Lung (tissue), 11 donors: ENCODE measurements at regions not wholly inside any gene's neighbourhood (a gene's known extent, or its start where the extent isn't known, plus 50 kb on each side); places are given as distances from the start of the nearest gene placed in this dataset.

Experiments used
- ATAC-seq: fragments of 200-7000 bp; cut with Tn5 transposase; one replicate; pipeline ENCODE4 v1.9.1; 2020; ENCODE audit warnings: moderate number of reproducible peaks; ENCODE audit not compliant: insufficient read depth, low FRiP score
- DNase-seq, 3 donors: peaks; one replicate each; pipeline ENCODE4 v3.0.0-alpha.2; 2013 to 2017
- H3K27ac ChIP-seq, 2 donors: one replicate each; pipeline ENCODE4 v1.5.1; 2013; ENCODE audit warnings: mild to moderate bottlenecking in 2 of 2, moderate library complexity in 2 of 2, control low read depth in 1 of 2, inconsistent platforms in 1 of 2, low read depth in 1 of 2, low read length in 1 of 2
- H3K27me3 ChIP-seq, 3 donors: one replicate each; pipeline ENCODE4 v1.5.1; 2013; ENCODE audit warnings: low read length in 2 of 3; ENCODE audit not compliant: control insufficient read depth in 3 of 3, insufficient read depth in 3 of 3
- H3K36me3 ChIP-seq, 4 donors: one replicate each; pipeline ENCODE4 v1.5.1; 2013; ENCODE audit warnings: low read length in 4 of 4, mild to moderate bottlenecking in 1 of 4, moderate library complexity in 1 of 4; ENCODE audit not compliant: control insufficient read depth in 4 of 4, insufficient read depth in 4 of 4
- H3K4me1 ChIP-seq, 5 donors: one replicate each; pipeline ENCODE4 v1.5.1; 2013; ENCODE audit warnings: low read length in 5 of 5, mild to moderate bottlenecking in 2 of 5, moderate library complexity in 1 of 5; ENCODE audit not compliant: control insufficient read depth in 5 of 5, insufficient read depth in 5 of 5
- H3K4me3 ChIP-seq: one replicate; pipeline ENCODE4 v1.5.1; 2013; ENCODE audit warnings: mild to moderate bottlenecking, control low read depth, moderate library complexity
- H3K9ac ChIP-seq, 2 donors: one replicate each; pipeline ENCODE4 v1.5.1; 2013; ENCODE audit warnings: low read length in 2 of 2, control low read depth in 1 of 2; ENCODE audit not compliant: insufficient read depth in 1 of 2
- H3K9me3 ChIP-seq, 4 donors: one replicate each; pipeline ENCODE4 v1.5.1; 2013; ENCODE audit warnings: low read length in 3 of 4, mild to moderate bottlenecking in 1 of 4, moderate library complexity in 1 of 4; ENCODE audit not compliant: control insufficient read depth in 4 of 4, insufficient read depth in 3 of 4
- CTCF ChIP-seq: IDR thresholded peaks from 2 replicates; pipeline ENCODE4 v1.5.1; 2012; ENCODE audit warnings: mild to moderate bottlenecking; ENCODE audit errors: control extremely low read depth, extremely low read depth
- WGBS, 2 donors: extraction: QIAGEN DNeasy Blood & Tissue Kit; methylation state at CpG; one replicate each; pipeline ENCODE4 v1.1.7; 2013; 5-methylcytosine and 5-hydroxymethylcytosine counted together
- donor health status: control.
- donor health status: control.
- donor health status: Bipolar disorder and iron deficiency.
- donor health status: healthy.
- donor health status: DM: yes; HTN: yes; CAD: no.

- 68 to 76% methylated on average over 4 of the region's 4 CpGs for WGBS, 2 donors
- no peaks in the 10 kb centered on the region for H3K4me1 ChIP-seq
- peaks cover 0 to 2% (median 0%) of the 10 kb centered on the region in 4 donors for H3K9me3 ChIP-seq
- DNase-seq, result no peak
- no peak for TF ChIP-seq CTCF
- H3K4me3 ChIP-seq, result no peak overlapping the region
- no peaks in the 10 kb centered on the region for H3K36me3 ChIP-seq
- H3K9ac ChIP-seq, result no peak overlapping the region
- no peak overlapping the region for H3K27ac ChIP-seq
- H3K27me3 ChIP-seq, result no peaks in the 10 kb centered on the region
- no peak for ATAC-seq
These were observed 1019.4 kb upstream of the SLC10A2 start for GRCh38 chr13:104085611-104086010.

- Histone ChIP-seq H3K9ac (no peak overlapping the region), H3K4me1 (no peaks in the 10 kb centered on the region), H3K27ac (no peak overlapping the region), H3K36me3 (no peaks in the 10 kb centered on the region), H3K9me3 (peaks cover 0 to 3% (median 0%) of the 10 kb centered on the region in 4 donors), H3K27me3 (no peaks in the 10 kb centered on the region), H3K4me3 (no peak overlapping the region)
- 83 to 91% methylated on average over 2 of the region's 2 CpGs for WGBS, 2 donors
- DNase-seq (no peak), ATAC-seq (no peak)
- no peak for TF ChIP-seq CTCF
These were observed 1008.1 kb upstream of the SLC10A2 start for GRCh38 chr13:104074326-104074725.

GRCh38 chr13:104071806-104072205 is 1005.6 kb upstream of the SLC10A2 start:
- Histone ChIP-seq H3K9ac (no peak overlapping the region), H3K4me3 (no peak overlapping the region), H3K36me3 (no peaks in the 10 kb centered on the region), H3K27me3 (no peaks in the 10 kb centered on the region), H3K4me1 (no peaks in the 10 kb centered on the region), H3K9me3 (no peaks in the 10 kb centered on the region), H3K27ac (no peak overlapping the region)
- WGBS, 2 donors, result 93 to 96% methylated on average over 2 of the region's 2 CpGs
- DNase-seq (no peak), ATAC-seq (no peak)
- no peak for TF ChIP-seq CTCF

GRCh38 chr13:104065328-104065727 is 999.1 kb upstream of the SLC10A2 start:
- H3K27me3 ChIP-seq, result no peaks in the 10 kb centered on the region
- H3K4me3 ChIP-seq, result no peak overlapping the region
- no peak for DNase-seq
- H3K9me3 ChIP-seq, result no peaks in the 10 kb centered on the region
- 81 to 85% methylated on average over 2 of the region's 2 CpGs for WGBS, 2 donors
- no peak for TF ChIP-seq CTCF
- no peaks in the 10 kb centered on the region for H3K4me1 ChIP-seq
- H3K36me3 ChIP-seq, result no peaks in the 10 kb centered on the region
- H3K27ac ChIP-seq, result no peak overlapping the region
- ATAC-seq, result no peak
- H3K9ac ChIP-seq, result no peak overlapping the region
